ENCODE measurements at regions not wholly inside any gene's neighbourhood (a gene's known extent, or its start where the extent isn't known, plus 50 kb on each side); places are given as distances from the start of the nearest gene placed in this dataset.

DNA sequence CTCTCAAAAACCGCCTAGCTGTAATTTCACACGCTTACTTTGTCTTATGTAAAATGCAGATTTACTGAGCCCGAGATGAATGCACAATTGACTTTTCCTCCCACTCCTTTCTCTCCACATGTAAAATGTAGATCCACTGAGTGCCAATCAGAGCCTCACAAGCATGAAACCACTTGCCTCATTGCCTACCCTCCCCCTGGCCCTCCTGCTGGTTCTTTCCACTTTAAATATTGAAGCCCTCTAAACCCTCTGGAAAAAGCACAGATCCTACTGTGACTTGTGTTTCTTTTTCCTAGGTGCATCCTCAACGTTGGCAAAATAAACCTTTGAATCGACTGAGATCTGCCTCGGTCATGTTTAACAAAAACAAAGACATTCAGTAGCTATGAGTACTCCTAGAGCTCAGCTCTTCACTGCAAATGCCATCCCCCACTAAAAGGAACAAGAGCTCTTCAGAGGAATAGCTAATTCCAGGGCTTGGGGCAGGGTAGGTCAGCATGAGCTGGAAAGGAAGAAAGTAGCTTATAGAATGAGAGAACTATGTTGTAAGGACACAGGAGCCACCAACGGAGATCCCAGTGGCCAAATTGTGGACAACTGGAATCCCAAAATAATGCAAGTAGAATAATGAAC is 365.5 kb upstream of the RUNX1 start:
- Histone ChIP-seq H3K36me3 (no peaks in the 10 kb centered on the region), H3K27ac (no peak overlapping the region), H3K4me1 (no peaks in the 10 kb centered on the region), H3K9me3 (no peaks in the 10 kb centered on the region), H3K4me3 (no peak overlapping the region), H3K27me3 (no peaks in the 10 kb centered on the region)
- DNase-seq (no peak), ATAC-seq (no peak)
- TF ChIP-seq POLR2A (IDR thresholded peaks at IDR 0.05) (no peak), CTCF (IDR thresholded peaks at IDR 0.05 in 4 of 5, conservative IDR thresholded peaks at IDR 0.05 in 1 of 5) (no peak)
- intact Hi-C loops (cut with DNase I; ENCODE audit: low total_unique reads) = no loop called here
- in situ Hi-C loops (cut with MboI; ENCODE audit: low sequenced_read_pairs in 4 of 4) = loop anchor here in 2 of 4 donors (25.0 kb wide), 2 partner anchors 502 to 727 kb away; no protein-coding TSS in a partner anchor

DNA sequence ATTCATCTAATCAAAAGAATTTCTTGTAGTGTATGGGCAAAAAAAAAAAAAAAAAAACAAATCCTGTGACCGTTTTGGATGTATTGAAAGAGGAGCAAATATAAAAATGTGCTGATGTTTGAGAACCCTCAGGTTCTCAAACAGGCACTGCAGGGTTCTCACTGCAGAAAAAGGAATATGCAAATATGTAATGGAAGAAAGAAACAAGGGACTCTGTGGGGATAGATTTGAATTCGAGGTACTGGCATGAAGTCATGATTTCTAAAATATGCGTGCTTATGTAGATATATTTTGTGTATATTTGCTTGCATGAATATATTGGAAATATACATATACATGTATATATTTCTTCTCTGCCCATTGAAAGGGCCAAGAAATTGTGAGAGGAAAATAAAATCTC is 365.0 kb upstream of the RUNX1 start:
- intact Hi-C loops (cut with DNase I; ENCODE audit: low total_unique reads) = no loop called here

DNA sequence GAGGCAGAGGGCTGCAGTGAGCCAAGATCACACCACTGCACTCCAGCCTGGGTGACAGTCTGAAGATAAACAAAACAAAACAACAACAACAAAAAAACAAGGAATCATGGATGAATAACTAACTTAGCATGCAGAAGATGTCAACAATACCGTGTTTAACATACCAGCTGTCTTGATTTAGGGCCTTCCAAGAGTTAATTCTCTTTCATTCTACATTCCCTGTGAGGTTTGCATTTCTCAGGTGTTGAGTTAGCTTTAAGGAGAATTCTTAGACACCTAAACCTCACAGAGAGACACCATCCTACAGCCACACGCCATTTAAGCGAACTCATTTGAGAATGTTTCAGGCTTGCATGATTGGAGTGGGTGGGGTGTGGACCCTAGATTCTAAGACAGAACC is 363.1 kb upstream of the RUNX1 start:
- Histone ChIP-seq H3K4me3 (no peak overlapping the region), H3K36me3 (no peaks in the 10 kb centered on the region), H3K4me1 (no peaks in the 10 kb centered on the region), H3K9me3 (no peaks in the 10 kb centered on the region), H3K27ac (no peak overlapping the region), H3K27me3 (no peaks in the 10 kb centered on the region)
- in situ Hi-C loops (cut with MboI; ENCODE audit: low sequenced_read_pairs in 4 of 4) (loop anchor here in 2 of 4 donors (25.0 kb wide), 2 partner anchors 500 to 725 kb away; no protein-coding TSS in a partner anchor), intact Hi-C loops (cut with DNase I; ENCODE audit: low total_unique reads) (no loop called here)
- TF ChIP-seq CTCF (IDR thresholded peaks at IDR 0.05 in 4 of 5, conservative IDR thresholded peaks at IDR 0.05 in 1 of 5) (no peak), POLR2A (IDR thresholded peaks at IDR 0.05) (no peak)
- no peak for ATAC-seq
- no peak for DNase-seq

More for the DNA sequence above, 365.0 kb upstream of the RUNX1 start:
- Histone ChIP-seq H3K4me1 (no peaks in the 10 kb centered on the region), H3K4me3 (no peak overlapping the region), H3K36me3 (no peaks in the 10 kb centered on the region), H3K27ac (no peak overlapping the region), H3K27me3 (no peaks in the 10 kb centered on the region), H3K9me3 (no peaks in the 10 kb centered on the region)
- ATAC-seq (no peak), DNase-seq (no peak)
- no peak for TF ChIP-seq CTCF (IDR thresholded peaks at IDR 0.05 in 4 of 5, conservative IDR thresholded peaks at IDR 0.05 in 1 of 5)
- in situ Hi-C loops (cut with MboI; ENCODE audit: low sequenced_read_pairs in 4 of 4) = loop anchor here in 2 of 4 donors (25.0 kb wide), 2 partner anchors 502 to 727 kb away; no protein-coding TSS in a partner anchor

GRCh38 chr21:35411434-35411833 is 362.3 kb upstream of the RUNX1 start:
- Histone ChIP-seq H3K27me3 (no peaks in the 10 kb centered on the region), H3K27ac (no peak overlapping the region), H3K4me3 (no peak overlapping the region), H3K4me1 (no peaks in the 10 kb centered on the region), H3K36me3 (no peaks in the 10 kb centered on the region), H3K9me3 (no peaks in the 10 kb centered on the region)
- DNase-seq = no peak
- in situ Hi-C loops (cut with MboI; ENCODE audit: low sequenced_read_pairs in 4 of 4) (loop anchor here in 2 of 4 donors (25.0 kb wide), 2 partner anchors 499 to 724 kb away; no protein-coding TSS in a partner anchor), intact Hi-C loops (cut with DNase I; ENCODE audit: low total_unique reads) (no loop called here)
- ATAC-seq = no peak
- no peak for TF ChIP-seq POLR2A (IDR thresholded peaks at IDR 0.05)
- no peak for TF ChIP-seq CTCF (IDR thresholded peaks at IDR 0.05 in 4 of 5, conservative IDR thresholded peaks at IDR 0.05 in 1 of 5)
